ENCODE measurements at regions not wholly inside any gene's neighbourhood (a gene's known extent, or its start where the extent isn't known, plus 50 kb on each side); places are given as distances from the start of the nearest gene placed in this dataset.

GRCh38 chr15:46751303-46751702, 966.0 kb upstream of the SEMA6D start:
- no peak for DNase-seq

- DNase-seq, result no peak
These were observed 963.4 kb upstream of the SEMA6D start for GRCh38 chr15:46753946-46754345.

GRCh38 chr15:46763091-46763490, 954.2 kb upstream of the SEMA6D start:
- DNase-seq, result no peak

- no peak for DNase-seq
These were observed 952.5 kb upstream of the SEMA6D start for GRCh38 chr15:46764851-46765250.

GRCh38 chr15:46766021-46766420, 951.3 kb upstream of the SEMA6D start:
- DNase-seq, result no peak

GRCh38 chr15:46768287-46768686, 949.0 kb upstream of the SEMA6D start:
- no peak for DNase-seq

GRCh38 chr15:46773016-46773415, 944.3 kb upstream of the SEMA6D start:
- no peak for DNase-seq

- DNase-seq, result no peak
These were observed 938.4 kb upstream of the SEMA6D start for GRCh38 chr15:46778876-46779275.

- DNase-seq, result no peak
These were observed 930.6 kb upstream of the SEMA6D start for GRCh38 chr15:46786590-46787285.

- no peak for DNase-seq
These were observed 921.6 kb upstream of the SEMA6D start for GRCh38 chr15:46795685-46796084.

- DNase-seq, result no peak
These were observed 908.5 kb upstream of the SEMA6D start for GRCh38 chr15:46808834-46809233.

- DNase-seq, result no peak
These were observed 902.1 kb upstream of the SEMA6D start for GRCh38 chr15:46815240-46815639.

- peak; percentile 2 for DNase-seq
These were observed 901.5 kb upstream of the SEMA6D start for GRCh38 chr15:46815765-46816164.

GRCh38 chr15:46848704-46849103, 868.6 kb upstream of the SEMA6D start:
- no peak for DNase-seq

GRCh38 chr15:46853600-46853999, 863.7 kb upstream of the SEMA6D start:
- DNase-seq, result no peak

GRCh38 chr15:46854564-46854963, 862.7 kb upstream of the SEMA6D start:
- DNase-seq, result no peak

- DNase-seq, result no peak
These were observed 861.9 kb upstream of the SEMA6D start for GRCh38 chr15:46855388-46855787.

- no peak for DNase-seq
These were observed 860.3 kb upstream of the SEMA6D start for GRCh38 chr15:46856839-46857502.

GRCh38 chr15:46858150-46858549, 859.2 kb upstream of the SEMA6D start:
- DNase-seq, result no peak

- no peak for DNase-seq
These were observed 855.5 kb upstream of the SEMA6D start for GRCh38 chr15:46861796-46862195.

GRCh38 chr15:46865155-46865554, 852.1 kb upstream of the SEMA6D start:
- DNase-seq, result no peak

GRCh38 chr15:46872286-46872980, 844.9 kb upstream of the SEMA6D start:
- DNase-seq, result no peak

GRCh38 chr15:46872981-46873330, 844.3 kb upstream of the SEMA6D start:
- no peak for DNase-seq

GRCh38 chr15:46879032-46879770, 838.1 kb upstream of the SEMA6D start:
- no peak for DNase-seq

Data from SHP77 treated with DMSO at 0.1 percent for 48 hours (cell line).